ENCODE measurements at regions not wholly inside any gene's neighbourhood (a gene's known extent, or its start where the extent isn't known, plus 50 kb on each side); places are given as distances from the start of the nearest gene placed in this dataset.

DNA sequence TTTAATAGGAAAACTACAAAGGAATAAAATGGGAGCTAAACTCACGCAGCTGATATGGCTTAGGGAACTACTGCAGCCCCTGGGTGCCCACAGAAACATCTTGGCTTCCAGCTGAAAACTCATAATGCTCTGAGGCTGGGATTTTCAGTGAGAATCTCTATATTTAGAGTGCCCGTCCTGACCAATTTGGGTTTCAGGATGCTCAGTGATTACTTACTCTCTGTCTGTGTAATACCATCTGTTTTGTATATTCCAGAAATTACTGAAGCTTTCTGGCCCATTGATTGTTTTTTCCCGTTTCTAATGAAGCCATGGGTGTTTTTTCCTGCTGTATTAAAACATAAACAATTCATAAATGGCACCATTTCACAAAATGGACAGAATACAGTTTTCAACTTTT is 50.6 kb upstream of the ZNF385D start:
- H3K9me3 ChIP-seq (ENCODE audit: control insufficient read depth, low read length, poor library complexity, severe bottlenecking) = no peaks in the 10 kb centered on the region
- DNase-seq (no peak), ATAC-seq (no peak)
- Mint-ChIP-seq H3K36me3 (ENCODE audit: low read depth) (no peaks in the 10 kb centered on the region), H3K27ac (no peak overlapping the region), H3K4me3 (no peak overlapping the region), H3K27me3 (no peaks in the 10 kb centered on the region), H3K4me1 (no peaks in the 10 kb centered on the region)

DNA sequence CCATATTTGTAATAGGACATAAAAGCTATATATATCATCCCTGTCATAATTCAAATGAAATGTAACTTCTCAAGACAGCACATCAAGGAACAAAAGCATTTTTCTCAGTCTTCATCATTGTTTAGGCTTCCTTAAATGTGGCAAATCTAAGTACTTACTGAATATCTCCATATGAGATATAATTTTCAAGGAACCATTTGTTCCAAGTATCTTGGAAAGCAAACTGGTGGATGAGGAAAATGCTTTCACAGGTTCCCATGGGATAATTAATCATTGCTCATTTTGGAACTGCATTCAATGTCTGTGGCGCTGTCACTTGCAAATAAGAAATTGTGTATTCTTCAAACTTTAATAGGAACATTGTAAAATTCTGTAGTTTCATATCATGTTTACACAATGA is 52.6 kb upstream of the ZNF385D start:
- H3K9me3 ChIP-seq (ENCODE audit: control insufficient read depth, low read length, poor library complexity, severe bottlenecking) = no peaks in the 10 kb centered on the region
- no peak for DNase-seq
- no peak for ATAC-seq
- Mint-ChIP-seq H3K27ac (no peak overlapping the region), H3K4me3 (no peak overlapping the region), H3K36me3 (ENCODE audit: low read depth) (no peaks in the 10 kb centered on the region), H3K4me1 (no peaks in the 10 kb centered on the region), H3K27me3 (no peaks in the 10 kb centered on the region)

DNA sequence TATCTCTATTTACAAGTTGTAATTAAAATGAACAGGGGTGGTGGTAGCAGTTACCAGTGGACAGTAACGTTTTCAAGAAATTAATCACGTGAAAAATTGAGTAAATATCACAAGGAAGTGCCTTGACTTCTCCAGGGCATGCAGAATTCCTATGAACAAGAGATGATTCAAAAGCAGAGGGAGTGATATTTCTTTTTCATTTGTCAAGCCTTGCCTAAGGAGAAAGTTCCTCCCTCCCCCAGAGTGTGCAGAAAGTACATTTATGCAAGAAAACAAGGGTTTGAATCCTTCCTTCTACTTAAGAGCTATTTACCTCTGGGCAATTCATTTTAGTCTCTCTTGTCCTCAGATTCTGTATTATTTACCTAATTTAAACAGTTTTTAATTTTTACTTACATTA is 53.3 kb upstream of the ZNF385D start:
- H3K27me3 Mint-ChIP-seq = no peaks in the 10 kb centered on the region
- no peak for DNase-seq
- H3K27ac Mint-ChIP-seq = no peak overlapping the region

DNA sequence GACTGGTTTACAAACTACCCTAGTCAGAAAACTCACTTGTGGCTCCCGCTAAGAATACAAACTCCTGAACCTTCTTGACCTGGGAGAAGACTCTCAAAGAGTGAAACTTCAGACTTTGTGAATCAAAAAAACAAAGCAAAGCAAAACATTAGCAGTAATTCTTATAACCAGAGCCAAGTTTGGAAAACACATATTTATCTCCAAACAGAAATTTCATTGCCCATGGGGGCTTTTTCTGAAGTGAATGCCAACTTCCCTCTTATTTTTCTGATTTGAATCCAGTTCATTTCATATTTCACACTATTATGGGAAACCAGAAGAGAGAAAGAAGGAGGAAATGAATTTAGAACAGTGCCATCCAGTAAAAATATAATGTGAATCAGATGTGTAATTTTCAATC is 55.7 kb upstream of the ZNF385D start:
- Mint-ChIP-seq H3K27me3 (no peaks in the 10 kb centered on the region), H3K27ac (no peak overlapping the region), H3K4me1 (no peaks in the 10 kb centered on the region), H3K36me3 (ENCODE audit: low read depth) (no peaks in the 10 kb centered on the region), H3K4me3 (no peak overlapping the region)
- H3K9me3 ChIP-seq (ENCODE audit: control insufficient read depth, low read length, poor library complexity, severe bottlenecking) = no peaks in the 10 kb centered on the region
- no peak for ATAC-seq
- DNase-seq = no peak

More for the DNA sequence above, 53.3 kb upstream of the ZNF385D start:
- no peak for ATAC-seq
- H3K4me3 Mint-ChIP-seq = no peak overlapping the region
- H3K36me3 Mint-ChIP-seq (ENCODE audit: low read depth) = no peaks in the 10 kb centered on the region
- H3K9me3 ChIP-seq (ENCODE audit: control insufficient read depth, low read length, poor library complexity, severe bottlenecking) = no peaks in the 10 kb centered on the region
- H3K4me1 Mint-ChIP-seq = no peaks in the 10 kb centered on the region

DNA sequence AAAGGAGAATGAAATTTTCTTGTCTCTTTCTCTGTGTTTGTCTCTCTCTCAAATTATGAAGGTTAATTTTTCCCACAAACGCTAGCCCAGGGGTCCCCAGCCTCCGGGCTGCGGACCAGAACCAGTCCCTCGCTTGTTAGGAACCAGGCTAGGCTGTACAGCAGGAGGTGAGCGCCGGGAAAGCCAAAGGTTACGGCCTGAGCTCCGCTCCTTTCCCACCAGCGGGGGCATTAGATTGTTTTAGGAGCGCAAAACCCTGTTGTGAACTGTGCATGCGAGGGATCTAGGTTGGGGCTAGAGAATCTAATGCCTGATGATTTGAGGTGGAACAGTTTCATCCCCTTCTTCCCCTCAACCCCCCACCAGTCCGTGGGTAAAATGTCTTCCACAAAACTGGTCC is 74.7 kb upstream of the ZNF385D start:
- Mint-ChIP-seq H3K27me3 (no peaks in the 10 kb centered on the region), H3K27ac (no peak overlapping the region), H3K4me1 (no peaks in the 10 kb centered on the region), H3K36me3 (ENCODE audit: low read depth) (no peaks in the 10 kb centered on the region), H3K4me3 (no peak overlapping the region)
- DNase-seq (no peak), ATAC-seq (no peak)
- H3K9me3 ChIP-seq (ENCODE audit: control insufficient read depth, low read length, poor library complexity, severe bottlenecking) = no peaks in the 10 kb centered on the region

DNA sequence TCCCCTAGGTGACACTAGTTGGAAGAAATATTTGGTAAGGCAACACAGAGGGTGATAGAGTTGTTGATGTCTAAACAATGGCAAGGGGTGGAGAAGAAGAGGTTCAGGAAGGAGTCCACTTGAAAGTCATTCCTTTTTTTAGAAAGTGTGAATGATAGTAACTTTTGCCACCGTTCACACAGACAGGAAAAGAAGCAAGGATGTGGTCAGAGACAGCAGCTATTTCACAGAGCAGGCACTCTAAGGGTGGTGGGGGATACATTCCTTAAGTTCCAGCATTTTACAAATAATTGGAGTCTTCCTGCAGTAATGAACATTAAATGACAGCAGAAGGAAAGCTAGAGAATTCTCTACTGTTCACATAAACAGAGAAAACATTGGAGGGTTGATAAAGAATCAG is 75.4 kb upstream of the ZNF385D start:
- DNase-seq = no peak
- no peaks in the 10 kb centered on the region for H3K4me1 Mint-ChIP-seq
- ATAC-seq = no peak
- no peak overlapping the region for H3K4me3 Mint-ChIP-seq
- H3K27me3 Mint-ChIP-seq = no peaks in the 10 kb centered on the region
- no peaks in the 10 kb centered on the region for H3K36me3 Mint-ChIP-seq (ENCODE audit: low read depth)
- no peak overlapping the region for H3K27ac Mint-ChIP-seq
- H3K9me3 ChIP-seq (ENCODE audit: control insufficient read depth, low read length, poor library complexity, severe bottlenecking) = no peaks in the 10 kb centered on the region

DNA sequence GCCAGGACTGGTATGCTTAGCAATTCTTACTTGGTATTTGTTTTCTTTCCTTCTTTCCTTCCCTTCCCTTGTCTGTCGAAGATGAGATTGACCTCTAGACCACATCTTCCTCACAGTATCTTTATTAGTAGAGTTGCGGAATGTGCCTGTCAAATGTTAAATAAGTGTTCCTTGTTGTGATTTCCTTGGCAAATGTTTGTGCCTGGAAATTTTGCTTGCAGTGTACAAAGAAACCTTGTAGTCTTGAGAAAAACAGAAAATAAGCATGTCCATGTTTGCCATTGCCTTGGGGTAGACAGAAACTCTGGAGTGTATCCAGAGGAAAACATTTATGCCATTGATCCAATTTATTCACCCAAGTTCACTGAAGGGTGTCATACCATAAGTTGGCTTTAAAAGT is 79.5 kb upstream of the ZNF385D start:
- Mint-ChIP-seq H3K4me1 (no peaks in the 10 kb centered on the region), H3K27ac (no peak overlapping the region), H3K36me3 (ENCODE audit: low read depth) (no peaks in the 10 kb centered on the region), H3K27me3 (no peaks in the 10 kb centered on the region), H3K4me3 (no peak overlapping the region)
- DNase-seq = no peak
- no peak for ATAC-seq
- H3K9me3 ChIP-seq (ENCODE audit: control insufficient read depth, low read length, poor library complexity, severe bottlenecking) = no peaks in the 10 kb centered on the region

DNA sequence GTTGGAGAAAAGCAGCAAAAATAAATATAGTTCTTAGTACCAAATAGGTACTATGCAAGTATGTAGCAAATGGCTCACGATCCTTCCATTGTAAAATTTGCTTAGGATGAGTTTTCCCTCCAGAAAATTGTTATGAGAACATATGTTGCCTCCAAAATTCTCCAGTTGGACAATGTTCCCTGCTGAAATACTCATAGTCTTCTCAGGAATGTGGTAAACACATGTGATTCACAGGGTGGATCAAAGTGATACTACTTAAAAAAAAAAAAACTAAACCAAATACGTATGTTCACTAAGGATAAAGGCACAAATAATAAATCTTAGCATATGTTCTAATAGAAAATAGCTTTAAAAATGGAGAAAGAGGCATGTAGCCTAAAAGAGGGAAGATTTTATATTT is 84.3 kb upstream of the ZNF385D start:
- no peak overlapping the region for H3K4me3 Mint-ChIP-seq
- H3K9me3 ChIP-seq (ENCODE audit: control insufficient read depth, low read length, poor library complexity, severe bottlenecking) = no peaks in the 10 kb centered on the region
- no peaks in the 10 kb centered on the region for H3K4me1 Mint-ChIP-seq
- no peaks in the 10 kb centered on the region for H3K27me3 Mint-ChIP-seq
- no peak overlapping the region for H3K27ac Mint-ChIP-seq
- DNase-seq (no peak), ATAC-seq (no peak)
- H3K36me3 Mint-ChIP-seq (ENCODE audit: low read depth) = no peaks in the 10 kb centered on the region

DNA sequence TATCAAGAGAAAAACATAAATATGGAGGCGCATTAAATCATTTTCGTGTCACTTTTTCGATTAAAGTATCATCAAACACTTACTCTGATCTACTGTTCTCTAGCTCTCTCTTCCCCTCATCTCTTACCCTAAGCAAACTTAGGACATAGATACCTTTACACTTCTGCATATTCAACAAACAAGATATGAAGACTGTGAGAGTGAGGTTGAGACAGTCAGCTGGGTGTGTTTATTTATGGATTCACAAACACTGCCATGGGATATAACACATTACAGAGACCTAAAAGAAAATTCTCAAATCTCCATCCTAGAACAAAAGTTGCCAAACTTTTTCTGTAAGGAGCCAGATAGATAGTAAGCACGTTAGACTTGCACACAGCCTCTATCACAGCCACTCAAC is 85.2 kb upstream of the ZNF385D start:
- Mint-ChIP-seq H3K27me3 (no peaks in the 10 kb centered on the region), H3K36me3 (ENCODE audit: low read depth) (no peaks in the 10 kb centered on the region), H3K4me1 (no peaks in the 10 kb centered on the region), H3K27ac (no peak overlapping the region), H3K4me3 (no peak overlapping the region)
- DNase-seq (no peak), ATAC-seq (no peak)
- no peaks in the 10 kb centered on the region for H3K9me3 ChIP-seq (ENCODE audit: control insufficient read depth, low read length, poor library complexity, severe bottlenecking)

DNA sequence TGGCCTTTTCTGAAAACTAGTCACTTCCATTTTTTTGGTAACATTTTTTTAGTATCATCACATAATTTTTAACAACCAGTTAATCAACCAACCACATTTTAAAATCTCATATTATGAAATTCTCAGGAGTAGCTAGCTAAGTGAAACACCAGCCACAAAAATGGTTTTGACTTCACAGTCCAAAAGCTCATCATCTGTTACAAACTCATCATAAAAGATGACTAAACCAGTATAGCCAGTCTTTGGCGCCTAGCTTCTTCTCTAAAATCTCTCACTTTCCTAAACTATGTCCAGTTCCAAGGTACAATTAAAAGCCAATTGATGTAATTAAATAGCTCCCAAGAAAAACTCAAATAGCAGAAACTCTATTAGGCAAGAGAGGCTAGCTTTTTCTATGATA is 88.2 kb upstream of the ZNF385D start:
- DNase-seq (no peak), ATAC-seq (no peak)
- no peaks in the 10 kb centered on the region for H3K9me3 ChIP-seq (ENCODE audit: control insufficient read depth, low read length, poor library complexity, severe bottlenecking)
- H3K36me3 Mint-ChIP-seq (ENCODE audit: low read depth) = no peaks in the 10 kb centered on the region
- H3K27ac Mint-ChIP-seq = no peak overlapping the region
- H3K27me3 Mint-ChIP-seq = no peaks in the 10 kb centered on the region
- no peak overlapping the region for H3K4me3 Mint-ChIP-seq
- H3K4me1 Mint-ChIP-seq = no peaks in the 10 kb centered on the region

DNA sequence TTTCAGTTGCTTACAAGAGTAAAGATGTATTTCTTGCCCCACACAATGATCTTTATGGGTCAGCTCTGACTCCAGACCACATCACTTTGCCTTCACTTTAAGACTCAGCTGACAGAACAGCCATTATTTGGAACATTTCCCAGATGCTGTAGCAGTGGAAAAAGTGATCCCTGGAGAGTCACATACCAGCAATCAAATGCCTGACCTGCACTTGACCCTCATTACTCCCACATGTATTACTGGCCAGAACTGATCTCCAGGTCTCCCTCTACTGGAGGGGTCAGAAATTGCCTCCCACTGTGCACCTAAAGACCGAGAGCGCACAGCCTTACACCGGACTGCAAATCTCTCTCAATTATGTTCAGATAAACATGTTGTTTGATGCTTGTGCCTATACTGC is 88.6 kb upstream of the ZNF385D start:
- H3K4me3 Mint-ChIP-seq = no peak overlapping the region
- H3K36me3 Mint-ChIP-seq (ENCODE audit: low read depth) = no peaks in the 10 kb centered on the region
- ATAC-seq (no peak), DNase-seq (no peak)
- H3K27ac Mint-ChIP-seq = no peak overlapping the region
- no peaks in the 10 kb centered on the region for H3K4me1 Mint-ChIP-seq
- no peaks in the 10 kb centered on the region for H3K27me3 Mint-ChIP-seq
- no peaks in the 10 kb centered on the region for H3K9me3 ChIP-seq (ENCODE audit: control insufficient read depth, low read length, poor library complexity, severe bottlenecking)

DNA sequence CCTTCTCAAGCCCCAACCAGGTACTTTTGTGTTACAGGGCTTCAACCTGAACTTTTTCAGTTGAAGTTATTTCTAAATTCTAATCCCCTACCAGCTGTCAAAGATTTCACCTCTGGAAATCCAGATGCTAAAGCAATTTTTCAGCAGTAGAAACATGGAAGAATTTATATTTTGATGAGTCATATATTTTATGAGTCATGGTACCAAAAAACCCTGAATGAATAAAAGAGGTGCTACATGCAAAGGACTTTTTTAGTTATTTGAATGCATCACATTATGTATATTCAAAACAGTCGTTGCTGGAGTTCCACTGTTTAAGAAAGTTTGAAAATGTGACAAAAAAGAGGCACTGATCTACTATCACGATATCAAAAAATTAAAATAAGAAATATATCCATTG is 96.0 kb upstream of the ZNF385D start:
- H3K9me3 ChIP-seq (ENCODE audit: control insufficient read depth, low read length, poor library complexity, severe bottlenecking) = no peaks in the 10 kb centered on the region
- no peaks in the 10 kb centered on the region for H3K4me1 Mint-ChIP-seq
- no peak for ATAC-seq
- no peak overlapping the region for H3K4me3 Mint-ChIP-seq
- H3K36me3 Mint-ChIP-seq (ENCODE audit: low read depth) = no peaks in the 10 kb centered on the region
- no peak overlapping the region for H3K27ac Mint-ChIP-seq
- DNase-seq = no peak
- H3K27me3 Mint-ChIP-seq = no peaks in the 10 kb centered on the region

DNA sequence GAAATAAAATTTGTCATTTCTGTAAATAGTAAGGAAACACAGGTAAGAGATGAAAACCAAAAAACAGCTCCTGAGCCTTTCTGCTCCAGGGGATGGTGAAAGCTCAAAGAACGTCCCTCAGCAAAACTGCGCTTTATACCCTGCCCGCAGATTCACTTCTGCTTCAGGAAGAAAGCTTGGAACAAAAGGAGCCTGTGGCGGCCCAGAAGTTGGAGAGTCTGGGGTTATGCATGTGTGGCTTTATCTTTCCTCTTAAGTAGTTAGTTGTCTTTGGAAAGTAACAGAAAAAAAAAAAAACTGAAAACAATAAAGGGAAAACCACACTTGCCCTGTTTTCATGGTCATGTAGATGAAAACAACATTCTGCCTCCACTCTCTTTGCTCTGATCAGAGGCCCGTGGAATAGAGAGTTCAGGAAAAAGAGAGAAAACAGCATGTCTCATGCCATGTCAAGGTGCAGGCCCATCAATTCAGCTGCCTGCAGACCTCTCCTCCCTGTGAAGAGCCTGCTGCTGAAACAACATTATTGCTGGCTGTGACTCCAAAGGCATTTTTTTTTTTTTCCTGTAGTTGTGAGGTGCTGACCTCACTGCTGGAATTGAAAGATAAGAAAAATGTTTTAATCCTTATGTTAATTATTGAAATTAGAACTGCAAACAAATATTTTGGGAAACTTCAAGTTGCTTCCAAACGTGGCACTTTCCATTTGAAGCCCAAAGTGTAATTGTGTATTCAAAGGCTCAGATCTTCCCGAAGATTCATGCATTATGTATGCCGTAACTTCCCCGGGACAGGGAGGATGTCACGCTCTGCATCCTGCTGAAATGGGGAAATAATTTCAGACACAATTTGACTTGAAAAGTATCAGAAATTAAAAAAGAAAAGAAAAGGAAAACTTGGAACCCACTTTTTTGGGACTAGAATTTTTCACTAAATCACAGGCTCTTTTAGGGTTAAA is 108.4 kb upstream of the ZNF385D start:
- Mint-ChIP-seq H3K4me3 (no peak overlapping the region), H3K36me3 (ENCODE audit: low read depth) (no peaks in the 10 kb centered on the region), H3K4me1 (no peaks in the 10 kb centered on the region), H3K27ac (no peak overlapping the region), H3K27me3 (no peaks in the 10 kb centered on the region)
- DNase-seq = no peak
- peaks cover 4% of the 10 kb centered on the region for H3K9me3 ChIP-seq (ENCODE audit: control insufficient read depth, low read length, poor library complexity, severe bottlenecking)
- no peak for ATAC-seq

DNA sequence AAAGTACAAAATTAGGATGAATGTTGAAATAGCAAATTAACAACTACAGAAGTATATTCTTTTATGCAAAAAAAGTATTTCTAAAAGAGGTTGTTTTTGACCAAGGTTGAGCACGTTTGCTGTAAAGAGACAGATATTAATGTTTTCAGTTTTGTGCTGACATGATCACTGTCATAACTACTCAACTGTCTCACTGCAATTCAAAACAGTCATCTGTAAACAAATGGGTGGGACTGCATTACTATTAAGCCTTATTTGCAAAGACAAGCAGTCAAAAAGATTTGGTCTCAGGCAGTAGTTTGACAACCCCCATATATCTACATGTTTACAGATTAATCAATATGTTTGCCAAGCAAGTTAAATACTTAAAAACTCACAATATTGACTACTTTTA is 109.1 kb upstream of the ZNF385D start:
- ATAC-seq (no peak), DNase-seq (no peak)
- Mint-ChIP-seq H3K27me3 (no peaks in the 10 kb centered on the region), H3K4me1 (no peaks in the 10 kb centered on the region), H3K4me3 (no peak overlapping the region), H3K27ac (no peak overlapping the region), H3K36me3 (ENCODE audit: low read depth) (no peaks in the 10 kb centered on the region)
- peaks cover 4% of the 10 kb centered on the region for H3K9me3 ChIP-seq (ENCODE audit: control insufficient read depth, low read length, poor library complexity, severe bottlenecking)

All from T-helper 17 cell (primary cell).